Neural progenitor cell (in vitro differentiated cells): ENCODE measurements at regions not wholly inside any gene's neighbourhood (a gene's known extent, or its start where the extent isn't known, plus 50 kb on each side); places are given as distances from the start of the nearest gene placed in this dataset.

Experiments used
- EZH2 ChIP-seq: fragments of 200-600 bp; sonication (generic); IDR thresholded peaks from 2 replicates; pipeline ENCODE4 v1.6.1; 2017; ENCODE audit warnings: antibody characterized with exemption, mild to moderate bottlenecking, moderate library complexity
- TF ChIP-seq, protein P1 (sequence below): fragments of 200-600 bp; sonication (generic); IDR thresholded peaks from 2 replicates; pipeline ENCODE4 v1.5.1; 2017; ENCODE audit warnings: antibody characterized with exemption, mild to moderate bottlenecking

DNA sequence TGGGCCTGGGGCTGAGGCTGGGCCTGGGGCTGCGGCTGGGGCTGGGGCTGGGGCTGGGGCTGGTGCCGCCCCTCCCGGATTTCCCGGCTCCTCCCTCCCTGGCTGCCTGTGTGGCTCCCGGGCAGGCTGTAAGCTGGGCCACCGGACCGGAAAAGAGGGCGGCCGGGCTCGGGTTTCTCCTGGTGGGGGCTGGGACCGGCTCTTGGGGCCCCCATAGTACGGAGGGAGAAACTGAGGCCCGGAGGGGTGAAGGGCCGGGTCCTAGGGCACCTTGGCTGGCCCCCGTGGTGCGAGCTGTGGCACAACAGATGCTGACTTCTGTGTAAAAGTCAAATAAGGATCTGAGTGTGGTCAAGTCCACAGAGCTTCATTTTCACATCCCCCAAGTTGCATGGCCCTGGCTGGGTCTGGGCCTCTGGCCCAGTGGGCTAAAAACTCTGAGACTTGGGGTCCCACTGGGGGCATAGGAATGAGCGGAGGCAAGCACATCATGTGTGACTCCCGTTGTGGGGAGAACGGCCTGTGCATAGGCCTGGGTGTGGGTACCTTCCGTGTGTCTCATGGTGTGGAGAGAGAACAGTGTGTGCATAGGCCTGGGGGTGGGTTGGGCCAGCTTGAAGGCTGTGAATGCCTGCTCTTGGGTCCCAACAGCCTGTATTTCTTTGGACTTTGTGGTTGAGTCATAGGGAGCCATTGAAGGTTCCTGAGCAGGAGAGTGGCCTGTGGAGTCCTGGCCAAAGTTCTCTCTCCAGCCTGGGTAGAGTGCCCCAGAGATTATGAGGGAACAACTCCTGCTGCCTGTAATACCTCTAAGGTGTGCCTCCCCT lies 123.9 kb upstream of the CIBAR2 start:
- TF ChIP-seq, protein P1, sequence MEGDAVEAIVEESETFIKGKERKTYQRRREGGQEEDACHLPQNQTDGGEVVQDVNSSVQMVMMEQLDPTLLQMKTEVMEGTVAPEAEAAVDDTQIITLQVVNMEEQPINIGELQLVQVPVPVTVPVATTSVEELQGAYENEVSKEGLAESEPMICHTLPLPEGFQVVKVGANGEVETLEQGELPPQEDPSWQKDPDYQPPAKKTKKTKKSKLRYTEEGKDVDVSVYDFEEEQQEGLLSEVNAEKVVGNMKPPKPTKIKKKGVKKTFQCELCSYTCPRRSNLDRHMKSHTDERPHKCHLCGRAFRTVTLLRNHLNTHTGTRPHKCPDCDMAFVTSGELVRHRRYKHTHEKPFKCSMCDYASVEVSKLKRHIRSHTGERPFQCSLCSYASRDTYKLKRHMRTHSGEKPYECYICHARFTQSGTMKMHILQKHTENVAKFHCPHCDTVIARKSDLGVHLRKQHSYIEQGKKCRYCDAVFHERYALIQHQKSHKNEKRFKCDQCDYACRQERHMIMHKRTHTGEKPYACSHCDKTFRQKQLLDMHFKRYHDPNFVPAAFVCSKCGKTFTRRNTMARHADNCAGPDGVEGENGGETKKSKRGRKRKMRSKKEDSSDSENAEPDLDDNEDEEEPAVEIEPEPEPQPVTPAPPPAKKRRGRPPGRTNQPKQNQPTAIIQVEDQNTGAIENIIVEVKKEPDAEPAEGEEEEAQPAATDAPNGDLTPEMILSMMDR, result no peak
- no peak for TF ChIP-seq EZH2
